ENCODE measurements at regions not wholly inside any gene's neighbourhood (a gene's known extent, or its start where the extent isn't known, plus 50 kb on each side); places are given as distances from the start of the nearest gene placed in this dataset.

DNA sequence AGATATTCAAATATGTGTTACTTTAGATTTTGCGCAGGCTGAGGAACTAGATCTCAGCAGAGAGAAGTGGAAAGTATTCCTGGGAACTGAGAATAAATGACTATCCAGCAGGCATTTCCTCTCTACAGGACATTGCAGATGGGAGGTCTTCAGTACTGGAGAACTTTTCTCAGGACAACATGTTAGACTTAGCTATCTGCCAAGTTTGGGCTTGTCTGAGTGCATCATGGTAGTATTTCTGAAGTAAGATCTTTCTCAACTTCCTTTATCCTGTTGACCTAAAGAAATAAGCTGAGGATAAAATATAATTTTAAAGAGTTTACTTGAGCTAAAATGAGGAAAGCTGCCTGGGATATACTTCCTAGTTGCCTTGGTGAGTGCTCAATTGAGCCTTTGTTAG, 167.9 kb upstream of the BCHE start:
- TF ChIP-seq, protein P1, sequence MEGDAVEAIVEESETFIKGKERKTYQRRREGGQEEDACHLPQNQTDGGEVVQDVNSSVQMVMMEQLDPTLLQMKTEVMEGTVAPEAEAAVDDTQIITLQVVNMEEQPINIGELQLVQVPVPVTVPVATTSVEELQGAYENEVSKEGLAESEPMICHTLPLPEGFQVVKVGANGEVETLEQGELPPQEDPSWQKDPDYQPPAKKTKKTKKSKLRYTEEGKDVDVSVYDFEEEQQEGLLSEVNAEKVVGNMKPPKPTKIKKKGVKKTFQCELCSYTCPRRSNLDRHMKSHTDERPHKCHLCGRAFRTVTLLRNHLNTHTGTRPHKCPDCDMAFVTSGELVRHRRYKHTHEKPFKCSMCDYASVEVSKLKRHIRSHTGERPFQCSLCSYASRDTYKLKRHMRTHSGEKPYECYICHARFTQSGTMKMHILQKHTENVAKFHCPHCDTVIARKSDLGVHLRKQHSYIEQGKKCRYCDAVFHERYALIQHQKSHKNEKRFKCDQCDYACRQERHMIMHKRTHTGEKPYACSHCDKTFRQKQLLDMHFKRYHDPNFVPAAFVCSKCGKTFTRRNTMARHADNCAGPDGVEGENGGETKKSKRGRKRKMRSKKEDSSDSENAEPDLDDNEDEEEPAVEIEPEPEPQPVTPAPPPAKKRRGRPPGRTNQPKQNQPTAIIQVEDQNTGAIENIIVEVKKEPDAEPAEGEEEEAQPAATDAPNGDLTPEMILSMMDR (IDR thresholded peaks at IDR 0.05; ENCODE audit: low read depth, low read length, poor library complexity, severe bottlenecking), result no peak
- TF ChIP-seq EZH2phosphoT487 (IDR thresholded peaks at IDR 0.05; ENCODE audit: borderline replicate concordance, low read length), result no peak
